ENCODE measurements at regions not wholly inside any gene's neighbourhood (a gene's known extent, or its start where the extent isn't known, plus 50 kb on each side); places are given as distances from the start of the nearest gene placed in this dataset.

GRCh38 chr12:131617179-131617578 is 93.7 kb upstream of the SFSWAP start:
- Histone ChIP-seq H3K4me3 (ENCODE audit: low read depth, low read length) (no peak overlapping the region), H3K36me3 (ENCODE audit: control insufficient read depth, insufficient read depth, low read length) (no peaks in the 10 kb centered on the region), H3K27me3 (ENCODE audit: control insufficient read depth, insufficient read depth, low read length) (no peaks in the 10 kb centered on the region)
- TF ChIP-seq CTCF (IDR thresholded peaks at IDR 0.05; ENCODE audit: insufficient read depth, low read length, severe bottlenecking) = no peak
- DNase-seq (ENCODE audit: low read depth) = no peak
- FAIRE-seq = no peak

DNA sequence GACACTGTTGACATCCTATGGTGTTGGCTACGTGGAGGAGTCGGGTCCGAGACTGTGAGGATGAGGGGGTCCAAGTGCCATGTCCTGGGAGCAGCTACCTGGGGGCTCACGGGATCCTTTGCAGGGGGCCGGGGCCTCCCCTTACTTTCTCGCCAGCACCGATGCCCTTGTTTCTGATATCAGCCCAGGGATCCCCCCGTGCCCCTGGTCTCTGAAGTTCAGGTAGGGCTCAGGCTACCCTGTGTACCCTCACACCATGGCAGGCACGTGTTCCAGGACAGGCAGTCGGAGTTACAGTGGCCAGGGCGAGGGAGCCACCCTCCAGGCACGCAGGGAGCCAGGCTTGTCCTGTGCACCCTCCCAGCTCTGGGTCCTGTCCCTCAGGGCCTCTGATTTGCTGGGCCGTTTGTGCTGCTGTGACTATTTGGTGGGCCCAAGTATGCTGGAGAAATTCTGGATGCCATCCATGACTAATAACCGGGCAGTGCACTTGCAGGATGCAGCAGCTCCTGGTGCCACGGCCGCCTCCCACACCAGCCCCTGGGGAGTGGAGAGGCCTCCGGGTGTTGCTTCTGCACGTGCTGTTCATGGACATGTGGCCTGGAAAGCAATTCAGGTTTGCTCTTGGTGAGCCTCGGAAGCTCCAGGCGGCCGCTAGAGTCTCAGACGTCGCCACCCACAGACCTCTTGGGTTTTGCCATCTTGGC is 93.1 kb upstream of the SFSWAP start:
- TF ChIP-seq CTCF (IDR thresholded peaks at IDR 0.05; ENCODE audit: insufficient read depth, low read length, severe bottlenecking) = no peak
- no peak for DNase-seq (ENCODE audit: low read depth)
- Histone ChIP-seq H3K27me3 (ENCODE audit: control insufficient read depth, insufficient read depth, low read length) (no peaks in the 10 kb centered on the region), H3K4me3 (ENCODE audit: low read depth, low read length) (no peak overlapping the region), H3K36me3 (ENCODE audit: control insufficient read depth, insufficient read depth, low read length) (no peaks in the 10 kb centered on the region)
- FAIRE-seq = no peak

DNA sequence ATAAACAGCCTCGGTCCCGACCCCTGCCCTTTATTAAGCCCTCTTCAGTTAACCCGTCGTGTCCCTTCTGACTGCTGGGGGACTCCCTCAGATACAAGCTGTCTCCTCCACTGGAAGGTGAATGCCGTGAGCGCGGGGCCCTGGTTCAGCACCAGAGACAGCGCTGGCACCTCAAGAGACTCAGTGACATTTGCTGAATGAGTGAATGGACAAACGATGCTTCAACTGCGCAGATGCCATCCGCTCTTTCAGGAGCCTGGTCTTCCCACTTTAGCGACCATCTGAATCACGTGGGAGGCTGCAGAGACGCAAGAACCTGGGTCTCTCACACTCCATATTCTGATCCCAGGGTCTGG is 92.6 kb upstream of the SFSWAP start:
- H3K27me3 ChIP-seq (ENCODE audit: control insufficient read depth, insufficient read depth, low read length) = no peaks in the 10 kb centered on the region
- no peaks in the 10 kb centered on the region for H3K36me3 ChIP-seq (ENCODE audit: control insufficient read depth, insufficient read depth, low read length)
- no peak for TF ChIP-seq CTCF (IDR thresholded peaks at IDR 0.05; ENCODE audit: insufficient read depth, low read length, severe bottlenecking)
- no peak overlapping the region for H3K4me3 ChIP-seq (ENCODE audit: low read depth, low read length)
- no peak for DNase-seq (ENCODE audit: low read depth)
- no peak for FAIRE-seq

DNA sequence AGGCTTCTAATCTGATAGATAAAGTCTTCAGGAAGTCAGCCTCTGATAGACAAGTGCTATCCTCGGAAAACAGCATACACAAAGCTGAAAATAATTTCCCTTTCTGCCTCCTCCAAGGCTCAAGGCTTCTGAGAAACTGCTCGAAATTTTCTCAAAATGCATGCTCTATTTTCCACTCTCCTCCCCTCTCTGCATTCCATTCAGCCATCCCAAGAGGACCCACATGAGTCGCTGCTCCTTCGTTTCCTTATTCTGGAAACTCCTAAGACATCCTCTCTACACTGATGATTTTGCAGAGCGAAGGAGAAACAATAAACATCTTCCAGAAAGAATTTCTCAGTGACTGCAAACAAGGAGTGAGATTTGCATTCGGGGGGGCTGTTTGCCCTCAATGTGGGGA is 92.2 kb upstream of the SFSWAP start:
- no peak overlapping the region for H3K4me3 ChIP-seq (ENCODE audit: low read depth, low read length)
- no peak for FAIRE-seq
- no peaks in the 10 kb centered on the region for H3K36me3 ChIP-seq (ENCODE audit: control insufficient read depth, insufficient read depth, low read length)
- no peak for DNase-seq (ENCODE audit: low read depth)
- TF ChIP-seq CTCF (IDR thresholded peaks at IDR 0.05; ENCODE audit: insufficient read depth, low read length, severe bottlenecking) = no peak
- no peaks in the 10 kb centered on the region for H3K27me3 ChIP-seq (ENCODE audit: control insufficient read depth, insufficient read depth, low read length)

DNA sequence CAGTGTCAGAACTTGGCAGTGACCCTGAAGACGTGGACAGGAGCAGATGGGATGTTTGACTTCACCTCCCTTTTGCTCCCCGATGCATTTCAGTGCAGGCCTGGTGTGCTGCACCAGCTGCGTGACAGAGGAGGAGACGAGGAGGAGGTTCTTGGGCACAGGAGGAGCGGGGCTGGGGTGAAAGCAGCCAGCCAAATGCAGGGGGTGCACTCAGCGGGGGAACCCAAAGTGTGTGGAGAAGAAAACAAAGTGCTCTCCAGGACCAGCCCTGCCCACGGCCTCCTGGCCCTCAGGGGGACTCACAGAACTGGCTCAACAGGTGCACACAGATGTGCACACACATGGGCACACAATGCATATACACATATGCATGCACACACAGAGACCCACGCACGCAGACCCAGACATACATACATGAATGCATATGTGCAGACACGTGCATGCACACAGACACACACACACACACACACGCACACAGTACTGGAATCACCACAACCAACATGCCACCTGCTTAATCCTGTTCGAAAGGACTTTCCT is 91.7 kb upstream of the SFSWAP start:
- TF ChIP-seq CTCF (IDR thresholded peaks at IDR 0.05; ENCODE audit: insufficient read depth, low read length, severe bottlenecking) = no peak
- DNase-seq (ENCODE audit: low read depth) (no peak), FAIRE-seq (peak; percentile 82)
- Histone ChIP-seq H3K36me3 (ENCODE audit: control insufficient read depth, insufficient read depth, low read length) (no peaks in the 10 kb centered on the region), H3K27me3 (ENCODE audit: control insufficient read depth, insufficient read depth, low read length) (no peaks in the 10 kb centered on the region), H3K4me3 (ENCODE audit: low read depth, low read length) (no peak overlapping the region)
